ENCODE measurements at regions not wholly inside any gene's neighbourhood (a gene's known extent, or its start where the extent isn't known, plus 50 kb on each side); places are given as distances from the start of the nearest gene placed in this dataset.

- TF ChIP-seq EZH2 (IDR thresholded peaks at IDR 0.05) (no peak), POLR2AphosphoS5 (IDR thresholded peaks at IDR 0.05; ENCODE audit: borderline replicate concordance, low read depth, low read length) (no peak)
Measured at GRCh38 chr11:69377953-69378302, 84.0 kb downstream of the MYEOV start.

Data from SK-N-MC (cell line).